ENCODE measurements at regions not wholly inside any gene's neighbourhood (a gene's known extent, or its start where the extent isn't known, plus 50 kb on each side); places are given as distances from the start of the nearest gene placed in this dataset.

DNA sequence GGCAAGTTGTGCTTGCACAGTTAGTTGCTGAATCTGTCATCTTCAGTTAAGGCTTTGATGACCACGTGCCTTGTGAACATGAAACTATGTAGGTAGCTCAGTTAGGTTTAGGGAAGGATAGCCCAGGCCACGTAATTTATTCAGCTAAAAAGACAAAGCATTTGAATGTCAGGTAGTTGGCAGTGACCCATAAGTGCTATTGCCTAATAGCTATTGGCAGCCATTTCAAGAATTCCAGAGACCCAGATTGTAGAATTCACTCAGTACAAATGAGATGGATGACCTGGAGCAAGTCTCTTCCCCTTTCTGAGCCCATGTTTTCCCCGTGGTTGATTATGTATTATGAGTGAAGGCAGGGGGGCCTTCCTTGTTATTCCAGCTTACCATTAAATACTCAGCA is 265.3 kb upstream of the ANO5 start:
- no peak for TF ChIP-seq CTCF (IDR thresholded peaks at IDR 0.05; ENCODE audit: low read depth, low read length)
- CTCF ChIA-PET: no interaction called here
- no peak for DNase-seq (ENCODE audit: low read depth, low spot score)
- Histone ChIP-seq H3K27me3 (ENCODE audit: control insufficient read depth, insufficient read depth, low read length) (no peaks in the 10 kb centered on the region), H3K4me3 (ENCODE audit: low read depth, low read length) (no peak overlapping the region), H3K9me3 (ENCODE audit: control insufficient read depth, insufficient read depth, low read length) (peaks cover 8% of the 10 kb centered on the region; the same call in 1 of the 2 replicates), H3K27ac (ENCODE audit: low read depth, low read length) (no peak overlapping the region)
- POLR2A ChIA-PET: no interaction called here

DNA sequence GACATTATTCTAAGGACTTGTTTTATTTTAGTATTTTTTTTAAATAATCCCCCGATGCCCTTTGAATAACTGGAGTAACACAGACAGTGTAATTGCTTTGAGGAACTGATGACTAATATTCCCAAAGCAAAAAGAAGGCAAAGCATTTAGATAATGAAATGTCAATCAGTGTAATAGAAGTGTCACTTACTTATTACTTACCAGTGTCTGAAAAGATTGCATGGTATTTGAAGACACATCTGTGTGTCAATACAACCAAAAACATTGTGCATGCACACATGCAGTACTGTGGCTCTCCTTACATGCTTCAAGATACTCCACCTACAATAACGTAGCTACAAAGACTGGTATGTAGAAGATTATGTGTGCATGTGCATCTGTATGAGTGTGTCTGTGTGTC is 264.0 kb upstream of the ANO5 start:
- ChIA-PET CTCF (no interaction called here), POLR2A (no interaction called here)
- DNase-seq (ENCODE audit: low read depth, low spot score): no peak
- peaks cover 8% of the 10 kb centered on the region; the same call in 1 of the 2 replicates for H3K9me3 ChIP-seq (ENCODE audit: control insufficient read depth, insufficient read depth, low read length)
- no peak overlapping the region for H3K27ac ChIP-seq (ENCODE audit: low read depth, low read length)
- no peak for TF ChIP-seq CTCF (IDR thresholded peaks at IDR 0.05; ENCODE audit: low read depth, low read length)
- no peaks in the 10 kb centered on the region for H3K27me3 ChIP-seq (ENCODE audit: control insufficient read depth, insufficient read depth, low read length)
- H3K4me3 ChIP-seq (ENCODE audit: low read depth, low read length): no peak overlapping the region

DNA sequence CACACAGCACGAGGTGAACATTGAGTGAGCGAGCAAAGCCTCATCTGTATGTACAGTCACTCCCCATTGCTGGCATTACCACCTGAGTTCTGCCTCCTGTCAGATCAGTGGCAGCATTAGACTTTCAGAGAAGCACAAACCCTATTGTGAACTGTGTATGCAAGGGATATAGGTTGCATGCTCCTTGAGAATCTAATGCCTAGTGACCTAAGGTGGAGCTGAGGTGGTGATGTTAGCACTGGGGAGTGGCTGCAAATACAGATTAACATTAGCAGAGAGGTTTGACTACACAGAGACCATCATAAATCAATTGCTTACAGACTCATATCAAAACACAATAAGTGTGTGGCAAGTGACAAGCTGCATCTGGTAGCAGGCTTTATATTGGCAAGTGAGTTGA is 262.5 kb upstream of the ANO5 start:
- no peak for DNase-seq (ENCODE audit: low read depth, low spot score)
- Histone ChIP-seq H3K27me3 (ENCODE audit: control insufficient read depth, insufficient read depth, low read length) (no peaks in the 10 kb centered on the region), H3K9me3 (ENCODE audit: control insufficient read depth, insufficient read depth, low read length) (peaks cover 8% of the 10 kb centered on the region; the same call in 1 of the 2 replicates), H3K4me3 (ENCODE audit: low read depth, low read length) (no peak overlapping the region), H3K27ac (ENCODE audit: low read depth, low read length) (no peak overlapping the region)
- no peak for TF ChIP-seq CTCF (IDR thresholded peaks at IDR 0.05; ENCODE audit: low read depth, low read length)
- ChIA-PET POLR2A (no interaction called here), CTCF (no interaction called here)

DNA sequence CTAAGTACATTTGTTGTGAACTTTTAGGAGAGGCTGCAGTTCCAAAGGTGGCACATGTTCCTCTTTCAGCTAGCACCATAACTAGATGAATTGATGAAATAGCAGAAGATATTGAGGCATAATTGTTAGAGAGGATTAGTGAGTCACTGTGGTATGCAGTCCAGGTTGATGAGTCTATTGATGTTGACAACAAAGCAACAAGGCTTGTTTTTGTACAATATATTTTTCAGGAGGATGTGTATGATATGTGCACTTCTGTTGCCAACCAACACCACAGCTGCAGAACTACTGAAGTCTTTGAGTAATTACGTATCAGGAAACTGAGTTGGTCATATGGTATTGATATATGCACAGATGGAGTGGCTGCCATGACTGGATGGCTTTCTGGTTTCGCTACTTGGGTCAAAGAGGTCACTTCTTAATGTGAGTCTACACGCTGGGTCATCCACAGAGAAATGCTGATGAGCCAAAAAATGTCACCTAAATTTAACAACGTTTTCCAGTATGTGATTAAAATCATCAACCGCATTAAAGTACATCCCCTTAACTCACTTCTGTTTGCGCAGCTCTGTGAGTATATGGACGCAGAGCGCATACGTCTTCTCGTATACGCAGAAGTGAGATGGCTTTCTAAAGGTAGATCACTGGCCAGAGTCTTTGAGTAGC is 261.3 kb upstream of the ANO5 start:
- H3K27me3 ChIP-seq (ENCODE audit: control insufficient read depth, insufficient read depth, low read length): no peaks in the 10 kb centered on the region
- POLR2A ChIA-PET: no interaction called here
- H3K4me3 ChIP-seq (ENCODE audit: low read depth, low read length): no peak overlapping the region
- no peak overlapping the region for H3K27ac ChIP-seq (ENCODE audit: low read depth, low read length)
- CTCF ChIA-PET: no interaction called here
- peaks cover 8% of the 10 kb centered on the region; the same call in 1 of the 2 replicates for H3K9me3 ChIP-seq (ENCODE audit: control insufficient read depth, insufficient read depth, low read length)
- no peak for TF ChIP-seq CTCF (IDR thresholded peaks at IDR 0.05; ENCODE audit: low read depth, low read length)
- no peak for DNase-seq (ENCODE audit: low read depth, low spot score)

GRCh38 chr11:21933095-21933494 is 259.8 kb upstream of the ANO5 start:
- no peak; the same call in 1 of the 2 replicates for TF ChIP-seq CTCF (IDR thresholded peaks at IDR 0.05; ENCODE audit: low read depth, low read length)
- ChIA-PET POLR2A (no interaction called here), CTCF (no interaction called here)
- Histone ChIP-seq H3K27me3 (ENCODE audit: control insufficient read depth, insufficient read depth, low read length) (no peaks in the 10 kb centered on the region), H3K9me3 (ENCODE audit: control insufficient read depth, insufficient read depth, low read length) (peaks cover 5% of the 10 kb centered on the region; the same call in 1 of the 2 replicates), H3K27ac (ENCODE audit: low read depth, low read length) (no peak overlapping the region), H3K4me3 (ENCODE audit: low read depth, low read length) (no peak overlapping the region)
- no peak for DNase-seq (ENCODE audit: low read depth, low spot score)

All from AG04450 (cell line).